GM20000 (cell line): ENCODE measurements at regions not wholly inside any gene's neighbourhood (a gene's known extent, or its start where the extent isn't known, plus 50 kb on each side); places are given as distances from the start of the nearest gene placed in this dataset.

Experiments used
- DNase-seq: peaks from one replicate; pipeline ENCODE4 v3.0.0; 2012; ENCODE audit warnings: low spot score
- TF ChIP-seq, protein P1 (sequence below): IDR thresholded peaks from 2 replicates; pipeline ENCODE4 v1.5.1; 2012; ENCODE audit warnings: mild to moderate bottlenecking, control low read depth; ENCODE audit errors: extremely low read depth, missing control alignments

DNA sequence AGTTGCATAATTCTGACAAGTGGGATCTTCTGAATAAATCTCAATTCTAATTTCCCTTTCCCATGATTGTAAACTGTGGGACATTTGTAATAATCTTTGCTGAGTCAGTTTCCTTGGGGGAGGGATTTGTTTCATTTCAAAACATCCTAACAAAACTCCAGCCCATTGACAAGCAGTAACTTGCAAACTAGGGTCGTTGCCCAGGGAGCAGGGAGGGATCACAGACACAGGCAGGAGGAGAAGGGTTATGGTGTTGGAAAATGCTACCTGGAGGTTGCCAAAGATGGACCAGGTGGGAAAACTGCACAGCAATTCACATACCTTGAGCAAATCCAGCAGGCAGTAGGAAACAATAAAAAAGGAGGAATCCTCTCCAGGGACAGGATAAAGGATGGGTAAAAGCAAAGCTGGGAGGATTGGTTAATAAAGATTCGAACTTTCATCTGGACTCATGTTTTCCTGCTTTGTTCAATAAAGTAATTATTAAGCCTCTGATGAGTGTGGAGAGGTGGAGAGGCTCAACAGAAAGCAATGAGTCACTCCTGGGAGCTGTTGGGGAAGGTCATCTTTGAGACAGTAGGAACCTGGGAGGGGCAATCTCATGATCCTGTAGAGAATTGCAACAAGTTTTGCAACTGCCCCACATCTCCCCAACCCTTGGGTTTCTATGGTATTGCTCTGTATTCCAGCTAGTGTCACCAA lies 87.3 kb upstream of the AKIRIN2 start:
- no peak for DNase-seq

DNA sequence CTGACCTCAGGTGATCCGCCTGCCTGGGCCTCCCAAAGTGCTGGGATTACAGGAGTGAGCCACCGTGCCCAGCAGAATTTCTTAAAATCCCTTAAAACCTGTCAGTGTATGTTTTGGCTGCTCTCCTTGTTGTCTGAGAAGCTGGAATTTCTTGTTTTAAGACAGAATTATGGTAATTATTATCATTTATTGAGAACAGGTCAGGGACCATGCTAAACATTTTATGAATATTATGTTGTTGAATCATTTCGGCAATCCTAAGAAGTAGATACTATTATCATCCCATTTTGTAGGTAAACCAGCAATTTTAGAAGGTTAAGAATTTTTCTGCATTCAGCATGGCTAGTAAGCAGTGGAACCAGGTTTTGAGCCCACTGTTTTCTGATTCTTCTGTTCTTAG lies 86.1 kb upstream of the AKIRIN2 start:
- no peak for DNase-seq
- TF ChIP-seq, protein P1, sequence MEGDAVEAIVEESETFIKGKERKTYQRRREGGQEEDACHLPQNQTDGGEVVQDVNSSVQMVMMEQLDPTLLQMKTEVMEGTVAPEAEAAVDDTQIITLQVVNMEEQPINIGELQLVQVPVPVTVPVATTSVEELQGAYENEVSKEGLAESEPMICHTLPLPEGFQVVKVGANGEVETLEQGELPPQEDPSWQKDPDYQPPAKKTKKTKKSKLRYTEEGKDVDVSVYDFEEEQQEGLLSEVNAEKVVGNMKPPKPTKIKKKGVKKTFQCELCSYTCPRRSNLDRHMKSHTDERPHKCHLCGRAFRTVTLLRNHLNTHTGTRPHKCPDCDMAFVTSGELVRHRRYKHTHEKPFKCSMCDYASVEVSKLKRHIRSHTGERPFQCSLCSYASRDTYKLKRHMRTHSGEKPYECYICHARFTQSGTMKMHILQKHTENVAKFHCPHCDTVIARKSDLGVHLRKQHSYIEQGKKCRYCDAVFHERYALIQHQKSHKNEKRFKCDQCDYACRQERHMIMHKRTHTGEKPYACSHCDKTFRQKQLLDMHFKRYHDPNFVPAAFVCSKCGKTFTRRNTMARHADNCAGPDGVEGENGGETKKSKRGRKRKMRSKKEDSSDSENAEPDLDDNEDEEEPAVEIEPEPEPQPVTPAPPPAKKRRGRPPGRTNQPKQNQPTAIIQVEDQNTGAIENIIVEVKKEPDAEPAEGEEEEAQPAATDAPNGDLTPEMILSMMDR, result no peak

More for the DNA sequence above, 87.3 kb upstream of the AKIRIN2 start:
- TF ChIP-seq, protein P1, result no peak

DNA sequence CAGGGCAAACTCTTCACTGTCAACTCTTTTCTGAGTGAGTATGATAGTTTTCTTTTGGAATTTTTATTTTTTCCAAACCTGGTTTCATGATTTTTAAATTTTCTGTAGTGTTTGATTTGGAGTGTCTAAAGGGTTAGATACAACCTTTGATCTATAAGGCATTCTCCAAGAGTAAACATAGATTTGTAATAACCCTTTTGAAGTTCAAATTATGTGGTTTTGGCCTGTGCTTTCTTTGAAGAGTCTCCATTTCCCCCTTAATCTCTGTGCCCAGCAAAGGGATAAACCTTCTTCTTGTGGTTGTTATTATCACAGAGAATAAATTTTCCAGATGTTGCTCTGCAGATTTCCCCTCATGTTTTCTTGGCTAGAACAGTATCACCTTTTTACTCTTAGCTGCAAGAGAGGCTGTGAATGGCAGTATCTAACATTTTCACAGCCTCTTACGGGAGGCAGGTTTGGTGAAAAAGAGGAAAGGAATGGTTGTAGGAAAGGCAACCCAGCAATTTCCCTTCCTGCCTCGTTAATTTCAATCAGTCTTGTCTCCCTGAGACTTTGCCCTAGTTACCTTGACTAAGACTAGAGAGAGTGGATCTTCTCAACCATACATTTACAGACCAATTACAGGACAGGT lies 83.3 kb upstream of the AKIRIN2 start:
- no peak for DNase-seq
- TF ChIP-seq, protein P1, result no peak

DNA sequence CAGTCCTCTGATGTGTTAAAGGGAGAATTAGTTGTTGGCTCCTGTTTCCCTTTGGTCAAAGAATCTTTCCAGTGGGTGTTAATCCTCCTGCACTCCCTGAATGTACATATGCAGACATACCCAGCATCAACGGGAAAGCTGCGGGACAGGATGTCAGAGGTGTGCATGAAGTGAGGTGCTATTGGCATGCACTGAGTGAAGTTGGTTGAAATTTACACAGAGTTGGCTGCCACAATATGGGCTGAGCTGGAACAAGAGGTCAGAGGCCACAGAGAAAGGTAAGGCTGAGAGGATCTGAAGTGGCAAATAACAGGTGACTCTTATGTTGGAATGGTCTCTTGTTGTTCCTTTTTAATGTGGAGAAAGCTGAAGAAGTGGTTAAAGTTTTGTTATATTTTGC lies 82.7 kb upstream of the AKIRIN2 start:
- no peak for DNase-seq
- TF ChIP-seq, protein P1, result no peak

DNA sequence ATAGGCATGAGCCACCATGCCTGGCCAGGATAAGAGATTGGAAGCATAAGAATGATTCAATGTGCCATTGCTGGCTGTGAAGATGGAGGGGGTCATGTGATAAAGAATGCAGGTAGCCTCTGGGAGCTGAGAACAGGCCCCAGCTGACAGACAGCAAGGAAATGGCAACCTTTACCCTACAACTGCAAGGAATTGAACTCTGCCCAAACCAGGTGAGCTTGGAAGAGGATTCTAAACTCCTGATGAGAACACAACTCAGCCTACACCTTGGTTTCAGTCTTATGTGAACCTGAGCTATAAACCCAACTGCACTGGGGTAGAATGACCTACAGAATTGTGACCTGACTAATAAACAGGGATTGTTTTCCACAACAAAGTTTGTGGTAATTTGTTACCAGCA lies 82.0 kb upstream of the AKIRIN2 start:
- no peak for DNase-seq
- TF ChIP-seq, protein P1, result no peak

DNA sequence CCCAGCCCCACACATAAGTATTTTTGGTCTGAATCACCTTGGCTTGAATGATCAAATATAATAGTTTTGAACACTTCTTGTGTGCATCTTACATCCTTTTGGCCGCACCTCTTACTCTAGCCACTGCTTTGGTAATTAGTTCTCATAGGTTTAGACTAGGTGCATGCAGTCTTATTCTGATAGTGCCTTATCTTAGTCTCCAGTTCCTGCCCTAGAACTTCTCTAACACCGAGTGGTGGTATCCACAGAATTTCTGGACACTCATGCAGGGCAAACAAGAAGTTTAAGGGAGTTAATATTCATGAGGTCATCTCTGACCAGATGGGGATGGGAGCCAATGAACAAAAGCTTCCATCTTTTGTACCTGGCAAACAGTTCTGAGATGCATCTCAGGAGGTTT lies 77.5 kb upstream of the AKIRIN2 start:
- no peak for DNase-seq
- TF ChIP-seq, protein P1, result no peak
